ENCODE measurements at regions not wholly inside any gene's neighbourhood (a gene's known extent, or its start where the extent isn't known, plus 50 kb on each side); places are given as distances from the start of the nearest gene placed in this dataset.

GRCh38 chr4:13126976-13127910 lies 356.9 kb downstream of the RAB28 start:
- no peak for DNase-seq (ENCODE audit: low read depth)

- DNase-seq (ENCODE audit: low read depth): no peak
These were observed 365.5 kb downstream of the RAB28 start for GRCh38 chr4:13118633-13119032.

GRCh38 chr4:13117185-13117584 lies 367.0 kb downstream of the RAB28 start:
- DNase-seq (ENCODE audit: low read depth): no peak

- DNase-seq (ENCODE audit: low read depth): no peak
These were observed 372.1 kb downstream of the RAB28 start for GRCh38 chr4:13112030-13112429.

- no peak for DNase-seq (ENCODE audit: low read depth)
These were observed 374.6 kb downstream of the RAB28 start for GRCh38 chr4:13109536-13109935.

- no peak for DNase-seq (ENCODE audit: low read depth)
These were observed 376.0 kb downstream of the RAB28 start for GRCh38 chr4:13108096-13108495.

GRCh38 chr4:13103382-13104015 lies 380.6 kb downstream of the RAB28 start:
- no peak for DNase-seq (ENCODE audit: low read depth)

GRCh38 chr4:13102092-13102742 lies 381.9 kb downstream of the RAB28 start:
- DNase-seq (ENCODE audit: low read depth): no peak

GRCh38 chr4:13097971-13098370 lies 386.2 kb downstream of the RAB28 start:
- no peak for DNase-seq (ENCODE audit: low read depth)

GRCh38 chr4:13095722-13096121 lies 388.4 kb downstream of the RAB28 start:
- DNase-seq (ENCODE audit: low read depth): no peak

- no peak for DNase-seq (ENCODE audit: low read depth)
These were observed 391.0 kb downstream of the RAB28 start for GRCh38 chr4:13093170-13093569.

GRCh38 chr4:13092702-13093101 lies 391.4 kb downstream of the RAB28 start:
- no peak for DNase-seq (ENCODE audit: low read depth)

GRCh38 chr4:13089659-13089998 lies 394.5 kb downstream of the RAB28 start:
- no peak for DNase-seq (ENCODE audit: low read depth)

GRCh38 chr4:13088726-13089658 lies 395.1 kb downstream of the RAB28 start:
- no peak for DNase-seq (ENCODE audit: low read depth)

GRCh38 chr4:13087041-13087440 lies 397.1 kb downstream of the RAB28 start:
- no peak for DNase-seq (ENCODE audit: low read depth)

GRCh38 chr4:13084210-13084609 lies 399.9 kb downstream of the RAB28 start:
- no peak for DNase-seq (ENCODE audit: low read depth)

- no peak for DNase-seq (ENCODE audit: low read depth)
These were observed 402.3 kb downstream of the RAB28 start for GRCh38 chr4:13081830-13082229.

- DNase-seq (ENCODE audit: low read depth): no peak
These were observed 417.1 kb downstream of the RAB28 start for GRCh38 chr4:13067077-13067476.

- no peak for DNase-seq (ENCODE audit: low read depth)
These were observed 425.1 kb downstream of the RAB28 start for GRCh38 chr4:13059019-13059418.

GRCh38 chr4:13056630-13057189 lies 427.4 kb downstream of the RAB28 start:
- no peak for DNase-seq (ENCODE audit: low read depth)

GRCh38 chr4:13054420-13054970 lies 429.6 kb downstream of the RAB28 start:
- no peak for DNase-seq (ENCODE audit: low read depth)
